OCI-LY3 (cell line): ENCODE measurements at regions not wholly inside any gene's neighbourhood (a gene's known extent, or its start where the extent isn't known, plus 50 kb on each side); places are given as distances from the start of the nearest gene placed in this dataset.

ENCODE experiments used
- CTCF ChIP-seq: fragments of 200-600, 300-600 bp; sonication (generic); IDR thresholded peaks from 2 replicates; pipeline ENCODE4 v1.5.1; 2014; ENCODE audit warnings: antibody characterized with exemption, low read length, low read depth
- EZH2phosphoT487 ChIP-seq: fragments of 200-600 bp; shearing (Covaris generic); IDR thresholded peaks from 2 replicates; pipeline ENCODE4 v1.6.1; 2018; ENCODE audit warnings: antibody characterized with exemption, mixed run types, low read depth

- TF ChIP-seq CTCF, result no peak
- no peak for TF ChIP-seq EZH2phosphoT487
Measured at GRCh38 chr7:109984729-109985128, 1106.2 kb upstream of the LRRN3 start.
